ENCODE measurements at regions not wholly inside any gene's neighbourhood (a gene's known extent, or its start where the extent isn't known, plus 50 kb on each side); places are given as distances from the start of the nearest gene placed in this dataset.

- TF ChIP-seq POLR2A (IDR thresholded peaks at IDR 0.05) = no peak
- TF ChIP-seq CTCF (IDR thresholded peaks at IDR 0.05) = no peak
These were observed 2016.8 kb upstream of the IGFBP7 start for GRCh38 chr4:59127006-59127405.

Data from lower leg skin (tissue), 3 donors.